ENCODE measurements at regions not wholly inside any gene's neighbourhood (a gene's known extent, or its start where the extent isn't known, plus 50 kb on each side); places are given as distances from the start of the nearest gene placed in this dataset.
"Not testable (repeated sequence)": the region's sequence is repeated elsewhere in the genome, so short reads cannot be mapped to it uniquely, and the experiment has no call there.

DNA sequence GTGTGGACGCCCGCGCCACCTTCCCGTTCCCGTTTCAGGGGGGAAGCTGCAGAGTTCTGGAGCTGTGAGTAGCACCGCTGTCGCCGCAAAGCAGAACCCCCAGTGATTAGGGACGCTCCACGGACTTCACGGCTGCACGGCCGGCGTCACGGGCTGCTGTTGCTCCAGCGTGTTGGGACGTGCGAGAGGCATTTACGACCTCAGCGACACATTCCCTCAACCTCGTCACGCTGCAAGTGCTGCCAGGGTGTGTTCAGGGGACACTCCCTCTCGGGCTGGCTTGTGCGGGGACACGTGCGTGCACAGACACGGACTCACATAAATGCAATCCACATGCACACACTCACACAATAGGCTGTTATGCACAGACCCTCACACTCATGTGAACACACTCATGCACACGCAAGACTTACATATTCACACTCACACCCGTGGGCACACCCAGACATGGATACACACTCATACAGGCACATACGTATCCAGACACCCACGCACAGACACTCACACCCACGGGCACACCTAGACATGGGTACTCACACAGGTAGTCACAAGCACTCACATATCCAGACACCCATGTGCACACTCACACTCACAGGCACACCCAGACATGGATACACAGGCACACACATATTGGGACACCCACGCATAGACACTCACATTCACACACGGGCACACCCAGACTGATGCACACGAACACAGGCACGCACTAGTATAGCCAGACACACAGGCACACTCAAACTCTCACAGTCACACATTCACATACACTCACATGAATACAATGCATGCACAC lies 198.0 kb upstream of the ZNF469 start:
- FAIRE-seq; H3K79me1 ChIP-seq (ENCODE audit: low read depth, low read length); H3K23me2 ChIP-seq (ENCODE audit: low read depth, low read length); H3K9ac ChIP-seq (replicated peaks in 1 of 4; ENCODE audit: extremely low read depth in 1 of 4, low read depth in 3 of 4, low read length in 3 of 4); H3K27me3 ChIP-seq (replicated peaks in 1 of 4; ENCODE audit: control insufficient read depth in 3 of 4, extremely low read depth in 1 of 4, insufficient read depth in 3 of 4, low read length in 3 of 4); DNase-seq (ENCODE audit: low read depth in 1 of 2, low spot score in 2 of 2); H4K20me1 ChIP-seq (replicated peaks in 1 of 2; ENCODE audit: control insufficient read depth in 1 of 2, insufficient read depth in 2 of 2, low read length in 2 of 2); H3K23ac ChIP-seq (ENCODE audit: insufficient read length); H3K36me3 ChIP-seq (ENCODE audit: control insufficient read depth in 2 of 4, insufficient read depth in 4 of 4, low read length in 3 of 4); H2BK12ac ChIP-seq (ENCODE audit: low read depth, low read length); H2BK120ac ChIP-seq (replicated peaks; ENCODE audit: low read depth, low read length); H2BK20ac ChIP-seq (ENCODE audit: low read length); H2AK5ac ChIP-seq (ENCODE audit: low read depth, low read length); H4K8ac ChIP-seq (ENCODE audit: extremely low read depth, insufficient read depth, low read length); H4K5ac ChIP-seq (ENCODE audit: insufficient read length, low read depth, low read length); H2AFZ ChIP-seq (ENCODE audit: low read length); H3K27ac ChIP-seq (ENCODE audit: low read depth, low read length); H3K4me2 ChIP-seq (ENCODE audit: insufficient read depth in 1 of 2, low read depth in 2 of 2, low read length in 2 of 2); H3K18ac ChIP-seq (ENCODE audit: extremely low read depth, low read length); H3K4me3 ChIP-seq (ENCODE audit: extremely low read depth in 1 of 4, insufficient read depth in 2 of 4, low read depth in 3 of 4, low read length in 4 of 4); H3K4me1 ChIP-seq (replicated peaks in 1 of 4; ENCODE audit: control insufficient read depth in 3 of 4, insufficient read depth in 4 of 4, low read length in 3 of 4); H4K91ac ChIP-seq (replicated peaks; ENCODE audit: insufficient read length, low read length); POLR2A ChIA-PET (ENCODE audit: partially characterized antibody); H2BK5ac ChIP-seq (ENCODE audit: low read depth, low read length); H3K56ac ChIP-seq (replicated peaks; ENCODE audit: insufficient read length, low read depth, low read length); H3K14ac ChIP-seq (ENCODE audit: insufficient read length); H2BK15ac ChIP-seq (ENCODE audit: low read length); H3K4ac ChIP-seq (replicated peaks; ENCODE audit: insufficient read length, low read depth, low read length); H3K79me2 ChIP-seq (ENCODE audit: control insufficient read depth in 1 of 2, insufficient read depth in 2 of 2, low read length in 2 of 2); CTCF ChIA-PET (ENCODE audit: partially characterized antibody); H3K9me3 ChIP-seq (ENCODE audit: insufficient read depth in 2 of 2, low read depth in 1 of 2, low read length in 1 of 2): not testable (repeated sequence)
- 94% methylated on average over 24 of the region's 36 CpGs; no CpG with 5 or more reads in 1 of the 2 experiments for WGBS, 2 experiments (ENCODE audit: extremely low coverage in 1 of 2, insufficient coverage in 1 of 2, insufficient read length in 1 of 2, insufficient replicate concordance in 2 of 2, low coverage in 1 of 2, low lambda C conversion rate in 2 of 2, missing lambda C conversion rate in 1 of 2)

DNA sequence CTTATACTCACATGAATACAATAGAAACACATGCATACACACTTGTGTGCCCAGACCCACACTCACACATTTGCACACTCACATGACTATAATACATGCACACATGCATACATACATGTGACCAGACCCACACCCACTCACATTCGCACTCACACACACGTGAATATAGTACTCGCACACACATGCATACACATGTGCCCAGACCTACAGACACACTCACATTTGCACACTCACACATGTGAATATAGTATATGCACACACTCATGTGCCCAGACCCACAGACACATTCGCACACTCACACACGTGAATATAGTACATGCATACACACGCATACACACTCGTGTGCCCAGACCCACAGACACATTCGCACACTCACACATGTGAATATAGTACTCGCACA lies 197.4 kb upstream of the ZNF469 start:
- H2BK20ac ChIP-seq (ENCODE audit: low read length); H3K18ac ChIP-seq (ENCODE audit: extremely low read depth, low read length); POLR2A ChIA-PET (ENCODE audit: partially characterized antibody); H2BK15ac ChIP-seq (ENCODE audit: low read length); FAIRE-seq; H3K23me2 ChIP-seq (ENCODE audit: low read depth, low read length); H3K4me1 ChIP-seq (replicated peaks in 1 of 4; ENCODE audit: control insufficient read depth in 3 of 4, insufficient read depth in 4 of 4, low read length in 3 of 4); CTCF ChIA-PET (ENCODE audit: partially characterized antibody); H3K23ac ChIP-seq (ENCODE audit: insufficient read length); H2AFZ ChIP-seq (ENCODE audit: low read length); H2BK5ac ChIP-seq (ENCODE audit: low read depth, low read length); H4K8ac ChIP-seq (ENCODE audit: extremely low read depth, insufficient read depth, low read length); H3K9ac ChIP-seq (replicated peaks in 1 of 4; ENCODE audit: extremely low read depth in 1 of 4, low read depth in 3 of 4, low read length in 3 of 4); H3K4me3 ChIP-seq (ENCODE audit: extremely low read depth in 1 of 4, insufficient read depth in 2 of 4, low read depth in 3 of 4, low read length in 4 of 4); H3K14ac ChIP-seq (ENCODE audit: insufficient read length); H3K79me1 ChIP-seq (ENCODE audit: low read depth, low read length); H2BK120ac ChIP-seq (replicated peaks; ENCODE audit: low read depth, low read length); H3K9me3 ChIP-seq (ENCODE audit: insufficient read depth in 2 of 2, low read depth in 1 of 2, low read length in 1 of 2); H3K4me2 ChIP-seq (ENCODE audit: insufficient read depth in 1 of 2, low read depth in 2 of 2, low read length in 2 of 2); H3K4ac ChIP-seq (replicated peaks; ENCODE audit: insufficient read length, low read depth, low read length); H3K27me3 ChIP-seq (replicated peaks in 1 of 4; ENCODE audit: control insufficient read depth in 3 of 4, extremely low read depth in 1 of 4, insufficient read depth in 3 of 4, low read length in 3 of 4); H3K36me3 ChIP-seq (ENCODE audit: control insufficient read depth in 2 of 4, insufficient read depth in 4 of 4, low read length in 3 of 4); DNase-seq (ENCODE audit: low read depth in 1 of 2, low spot score in 2 of 2); H4K5ac ChIP-seq (ENCODE audit: insufficient read length, low read depth, low read length); H3K27ac ChIP-seq (ENCODE audit: low read depth, low read length); H4K20me1 ChIP-seq (replicated peaks in 1 of 2; ENCODE audit: control insufficient read depth in 1 of 2, insufficient read depth in 2 of 2, low read length in 2 of 2); H3K79me2 ChIP-seq (ENCODE audit: control insufficient read depth in 1 of 2, insufficient read depth in 2 of 2, low read length in 2 of 2); H2BK12ac ChIP-seq (ENCODE audit: low read depth, low read length); H3K56ac ChIP-seq (replicated peaks; ENCODE audit: insufficient read length, low read depth, low read length); H4K91ac ChIP-seq (replicated peaks; ENCODE audit: insufficient read length, low read length): not testable (repeated sequence)
- WGBS, 2 experiments (ENCODE audit: extremely low coverage in 1 of 2, insufficient coverage in 1 of 2, insufficient read length in 1 of 2, insufficient replicate concordance in 2 of 2, low coverage in 1 of 2, low lambda C conversion rate in 2 of 2, missing lambda C conversion rate in 1 of 2): 86% methylated on average over 5 of the region's 9 CpGs; no CpG with 5 or more reads in 1 of the 2 experiments
- H2AK5ac ChIP-seq (ENCODE audit: low read depth, low read length): 0 out of 2 replicates have a peak overlapping the region, but pooled peaks have one; percentile 53

Data from H1 (cell line).